NCI-H1417 (cell line): ENCODE measurements at regions not wholly inside any gene's neighbourhood (a gene's known extent, or its start where the extent isn't known, plus 50 kb on each side); places are given as distances from the start of the nearest gene placed in this dataset.

Experiments
- DNase-seq, 3 experiments: peaks; one replicate each; lab custom pipeline; 2025; lab: John Stamatoyannopoulos, UW

- no peak for DNase-seq
Observed at GRCh38 chr13:66071608-66072007, 1158.5 kb downstream of the PCDH9 start.

- DNase-seq = no peak
Observed at GRCh38 chr13:66071029-66071428, 1159.1 kb downstream of the PCDH9 start.

- DNase-seq = peak in 1 of 3 experiments; percentile 19
Observed at GRCh38 chr13:66069570-66069969, 1160.6 kb downstream of the PCDH9 start.

GRCh38 chr13:66068683-66069082 lies 1161.5 kb downstream of the PCDH9 start:
- DNase-seq = no peak

- no peak for DNase-seq
Observed at GRCh38 chr13:66048888-66049287, 1181.2 kb downstream of the PCDH9 start.

GRCh38 chr13:66040506-66040905 lies 1189.6 kb downstream of the PCDH9 start:
- no peak for DNase-seq

- peak in 1 of 3 experiments; percentile 63 for DNase-seq
Observed at GRCh38 chr13:66037096-66037495, 1193.0 kb downstream of the PCDH9 start.

- DNase-seq = no peak
Observed at GRCh38 chr13:66036636-66037035, 1193.5 kb downstream of the PCDH9 start.

- peak in 2 of 3 experiments; percentile 47 to 86 for DNase-seq
Observed at GRCh38 chr13:66036024-66036614, 1194.0 kb downstream of the PCDH9 start.

GRCh38 chr13:66033924-66034323 lies 1196.2 kb downstream of the PCDH9 start:
- no peak for DNase-seq

GRCh38 chr13:66021846-66022245 lies 1208.3 kb downstream of the PCDH9 start:
- DNase-seq = no peak

GRCh38 chr13:66014771-66015170 lies 1215.4 kb downstream of the PCDH9 start:
- DNase-seq = no peak

GRCh38 chr13:66009241-66009640 lies 1220.9 kb downstream of the PCDH9 start:
- no peak for DNase-seq

GRCh38 chr13:66003558-66003957 lies 1226.6 kb downstream of the PCDH9 start:
- DNase-seq = no peak

- peak in 1 of 3 experiments; percentile 62 for DNase-seq
Observed at GRCh38 chr13:66001140-66001539, 1229.0 kb downstream of the PCDH9 start.

GRCh38 chr13:65999411-65999810 lies 1230.7 kb downstream of the PCDH9 start:
- no peak for DNase-seq

GRCh38 chr13:65990684-65991083 lies 1239.5 kb downstream of the PCDH9 start:
- no peak for DNase-seq

GRCh38 chr13:65985612-65986011 lies 1244.5 kb downstream of the PCDH9 start:
- no peak for DNase-seq

GRCh38 chr13:65977525-65977924 lies 1252.6 kb downstream of the PCDH9 start:
- DNase-seq = no peak

GRCh38 chr13:65971541-65971940 lies 1258.6 kb downstream of the PCDH9 start:
- DNase-seq = peak in 1 of 3 experiments; percentile 24

GRCh38 chr13:65966991-65967451 lies 1263.1 kb downstream of the PCDH9 start:
- DNase-seq = peak in 1 of 3 experiments; percentile 25

GRCh38 chr13:65965501-65965900 lies 1264.6 kb downstream of the PCDH9 start:
- DNase-seq = no peak

- no peak for DNase-seq
Observed at GRCh38 chr13:65964672-65965071, 1265.5 kb downstream of the PCDH9 start.

- DNase-seq = no peak
Observed at GRCh38 chr13:65959305-65959704, 1270.8 kb downstream of the PCDH9 start.
